Smooth muscle cell (in vitro differentiated cells): ENCODE measurements at regions not wholly inside any gene's neighbourhood (a gene's known extent, or its start where the extent isn't known, plus 50 kb on each side); places are given as distances from the start of the nearest gene placed in this dataset.

Experiments
- DNase-seq: peaks from one replicate; lab custom pipeline; 2025; ENCODE audit not compliant: unreplicated experiment; lab: John Stamatoyannopoulos, UW
- H2AFZ ChIP-seq: fragments of 200-600 bp; sonication (generic); 2 replicates; pipeline ENCODE4 v1.6.0; 2016; ENCODE audit warnings: antibody characterized with exemption, low read depth, mild to moderate bottlenecking
- H3F3A ChIP-seq: fragments of 200-600 bp; sonication (generic); 2 replicates; pipeline ENCODE4 v1.6.0; 2017; ENCODE audit warnings: antibody characterized with exemption, low read depth
- H3K27ac ChIP-seq: fragments of 200-600 bp; sonication (generic); 2 replicates; pipeline ENCODE4 v1.5.1; 2016; ENCODE audit warnings: low read depth, mild to moderate bottlenecking
- H3K27me3 ChIP-seq: fragments of 200-600 bp; sonication (generic); 2 replicates; pipeline ENCODE4 v1.6.1; 2016; ENCODE audit warnings: low read depth, mild to moderate bottlenecking
- H3K36me3 ChIP-seq: fragments of 200-600 bp; sonication (generic); 2 replicates; pipeline ENCODE4 v1.5.1; 2016; ENCODE audit warnings: low read depth
- H3K4me1 ChIP-seq: fragments of 200-600 bp; sonication (generic); 2 replicates; pipeline ENCODE4 v1.5.1; 2016; ENCODE audit warnings: low read depth
- H3K4me2 ChIP-seq: fragments of 200-600 bp; sonication (generic); 2 replicates; pipeline ENCODE4 v1.6.0; 2016; ENCODE audit warnings: mild to moderate bottlenecking
- H3K4me3 ChIP-seq: fragments of 200-600 bp; sonication (generic); 2 replicates; pipeline ENCODE4 v1.5.1; 2016; ENCODE audit warnings: mild to moderate bottlenecking
- H3K79me2 ChIP-seq: fragments of 200-600 bp; sonication (generic); 2 replicates; pipeline ENCODE4 v1.6.0; 2016; ENCODE audit warnings: low read depth, mild to moderate bottlenecking
- H3K9ac ChIP-seq: fragments of 200-600 bp; sonication (generic); 2 replicates; pipeline ENCODE4 v1.6.0; 2016; ENCODE audit warnings: low read depth
- H3K9me3 ChIP-seq: fragments of 200-600 bp; sonication (generic); replicated peaks from 2 replicates; pipeline ENCODE4 v1.5.1; 2016; ENCODE audit warnings: low read depth
- H4K20me1 ChIP-seq: fragments of 200-600 bp; sonication (generic); 2 replicates; pipeline ENCODE4 v1.6.0; 2016; ENCODE audit warnings: low read depth
- WGBS: methylation state at CpG from one replicate; pipeline ENCODE4 v1.1.7; 2016; ENCODE audit warnings: low lambda C conversion rate; 5-methylcytosine and 5-hydroxymethylcytosine counted together
- TF ChIP-seq, protein P1 (sequence below): fragments of 200-600 bp; sonication (generic); IDR thresholded peaks from 2 replicates; pipeline ENCODE4 v1.5.1; 2017; ENCODE audit warnings: borderline replicate concordance, mild to moderate bottlenecking, antibody characterized with exemption; ENCODE audit not compliant: insufficient read depth, poor library complexity, severe bottlenecking

DNA sequence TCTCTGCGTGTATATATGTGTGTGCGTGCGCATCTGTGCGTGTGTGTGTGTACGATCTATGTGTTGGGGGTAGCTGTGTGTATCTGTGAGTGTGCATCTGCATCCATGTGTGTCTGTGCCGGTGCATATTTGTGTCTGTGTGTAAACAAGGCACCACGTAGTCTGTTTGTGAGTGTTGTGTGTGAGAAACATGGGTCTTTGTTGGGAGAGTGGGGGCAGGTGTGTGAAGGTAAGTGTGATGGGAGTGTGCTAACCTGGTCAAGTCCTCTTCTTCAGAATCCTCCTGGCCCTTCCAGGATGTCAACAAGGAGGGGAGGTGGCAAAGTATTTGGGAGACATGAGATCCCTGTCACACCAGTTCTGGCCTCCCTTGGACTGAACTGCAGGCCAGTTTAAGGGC, 87.2 kb downstream of the HIF1AN start:
- peaks cover 66% of the 10 kb centered on the region for H3K27me3 ChIP-seq
- H4K20me1 ChIP-seq, result no peaks in the 10 kb centered on the region
- H3K79me2 ChIP-seq, result no peaks in the 10 kb centered on the region
- H3K9me3 ChIP-seq, result no peaks in the 10 kb centered on the region
- no peak overlapping the region for H2AFZ ChIP-seq
- no peak overlapping the region for H3K4me2 ChIP-seq
- no peak for DNase-seq
- no peak overlapping the region for H3K27ac ChIP-seq
- WGBS, result 73% methylated on average over 7 of the region's 7 CpGs
- no peaks in the 10 kb centered on the region for H3F3A ChIP-seq
- H3K4me1 ChIP-seq, result no peaks in the 10 kb centered on the region
- H3K36me3 ChIP-seq, result no peaks in the 10 kb centered on the region
- TF ChIP-seq, protein P1, sequence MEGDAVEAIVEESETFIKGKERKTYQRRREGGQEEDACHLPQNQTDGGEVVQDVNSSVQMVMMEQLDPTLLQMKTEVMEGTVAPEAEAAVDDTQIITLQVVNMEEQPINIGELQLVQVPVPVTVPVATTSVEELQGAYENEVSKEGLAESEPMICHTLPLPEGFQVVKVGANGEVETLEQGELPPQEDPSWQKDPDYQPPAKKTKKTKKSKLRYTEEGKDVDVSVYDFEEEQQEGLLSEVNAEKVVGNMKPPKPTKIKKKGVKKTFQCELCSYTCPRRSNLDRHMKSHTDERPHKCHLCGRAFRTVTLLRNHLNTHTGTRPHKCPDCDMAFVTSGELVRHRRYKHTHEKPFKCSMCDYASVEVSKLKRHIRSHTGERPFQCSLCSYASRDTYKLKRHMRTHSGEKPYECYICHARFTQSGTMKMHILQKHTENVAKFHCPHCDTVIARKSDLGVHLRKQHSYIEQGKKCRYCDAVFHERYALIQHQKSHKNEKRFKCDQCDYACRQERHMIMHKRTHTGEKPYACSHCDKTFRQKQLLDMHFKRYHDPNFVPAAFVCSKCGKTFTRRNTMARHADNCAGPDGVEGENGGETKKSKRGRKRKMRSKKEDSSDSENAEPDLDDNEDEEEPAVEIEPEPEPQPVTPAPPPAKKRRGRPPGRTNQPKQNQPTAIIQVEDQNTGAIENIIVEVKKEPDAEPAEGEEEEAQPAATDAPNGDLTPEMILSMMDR, result no peak
- no peak overlapping the region for H3K9ac ChIP-seq
- no peak overlapping the region for H3K4me3 ChIP-seq

DNA sequence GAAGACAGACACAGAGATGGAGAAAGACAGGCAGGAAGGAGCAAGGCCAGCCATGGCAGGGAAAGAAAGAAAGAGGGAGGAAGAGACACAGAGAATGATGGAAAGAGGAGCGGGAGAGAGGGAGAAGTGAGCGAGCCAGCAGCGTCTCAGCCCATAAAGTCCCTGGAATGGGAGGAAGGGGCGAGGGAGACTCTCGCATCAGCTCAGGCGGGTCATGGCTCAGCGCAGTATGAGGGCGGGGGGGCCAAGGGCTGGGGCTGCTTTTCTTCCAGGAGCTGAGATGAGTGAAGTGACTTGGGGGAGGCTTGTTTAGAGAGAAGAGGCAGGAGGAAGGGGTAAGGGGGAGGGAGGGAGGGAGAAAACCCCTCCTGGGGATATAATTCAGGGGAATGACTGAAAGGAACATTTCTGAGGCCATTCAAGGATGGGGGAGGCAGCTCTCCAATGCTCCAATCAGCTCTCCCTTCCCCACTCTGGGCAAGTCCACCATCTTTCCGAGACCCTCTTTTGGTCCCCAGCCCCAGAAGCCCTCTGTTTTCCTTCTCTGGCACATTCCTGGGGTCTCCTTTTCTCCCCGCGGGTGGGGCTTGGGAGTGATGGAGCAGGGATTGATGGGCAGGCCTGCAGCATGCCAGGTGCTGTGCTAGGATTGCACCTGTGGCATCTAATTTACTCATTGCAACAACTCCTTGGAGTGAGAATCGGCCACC, 87.9 kb downstream of the HIF1AN start:
- no peaks in the 10 kb centered on the region for H3K79me2 ChIP-seq
- no peak overlapping the region for H3K9ac ChIP-seq
- H3F3A ChIP-seq, result no peaks in the 10 kb centered on the region
- no peaks in the 10 kb centered on the region for H4K20me1 ChIP-seq
- H3K27ac ChIP-seq, result no peak overlapping the region
- TF ChIP-seq, protein P1, result no peak
- H3K36me3 ChIP-seq, result no peaks in the 10 kb centered on the region
- peaks cover 62% of the 10 kb centered on the region for H3K27me3 ChIP-seq
- DNase-seq, result no peak
- H3K4me1 ChIP-seq, result no peaks in the 10 kb centered on the region
- no peaks in the 10 kb centered on the region for H3K9me3 ChIP-seq
- H2AFZ ChIP-seq, result no peak overlapping the region
- no peak overlapping the region for H3K4me2 ChIP-seq
- 73% methylated on average over 7 of the region's 12 CpGs for WGBS
- no peak overlapping the region for H3K4me3 ChIP-seq

- H3K27me3 ChIP-seq, result peaks cover 61% of the 10 kb centered on the region
- WGBS, result 90% methylated on average over 8 of the region's 8 CpGs
- no peaks in the 10 kb centered on the region for H3K4me1 ChIP-seq
- no peak overlapping the region for H2AFZ ChIP-seq
- H3K79me2 ChIP-seq, result no peaks in the 10 kb centered on the region
- H3K27ac ChIP-seq, result no peak overlapping the region
- H3F3A ChIP-seq, result no peaks in the 10 kb centered on the region
- no peaks in the 10 kb centered on the region for H3K9me3 ChIP-seq
- no peak for DNase-seq
- no peaks in the 10 kb centered on the region for H4K20me1 ChIP-seq
- no peak overlapping the region for H3K4me2 ChIP-seq
- no peak overlapping the region for H3K4me3 ChIP-seq
- TF ChIP-seq, protein P1, result no peak
- H3K9ac ChIP-seq, result no peak overlapping the region
- no peaks in the 10 kb centered on the region for H3K36me3 ChIP-seq
Observed at GRCh38 chr10:100624298-100624697, 88.6 kb downstream of the HIF1AN start.

- Histone ChIP-seq H3K27me3 (peaks cover 46% of the 10 kb centered on the region), H3K9ac (no peak overlapping the region), H3K36me3 (no peaks in the 10 kb centered on the region), H4K20me1 (no peaks in the 10 kb centered on the region), H3K4me1 (no peaks in the 10 kb centered on the region), H3K79me2 (no peaks in the 10 kb centered on the region), H3K4me2 (no peak overlapping the region), H3K9me3 (no peaks in the 10 kb centered on the region), H3K4me3 (no peak overlapping the region), H2AFZ (no peak overlapping the region), H3F3A (no peaks in the 10 kb centered on the region), H3K27ac (no peak overlapping the region)
- 24% methylated on average over 7 of the region's 8 CpGs for WGBS
- DNase-seq, result no peak
- TF ChIP-seq, protein P1, result no peak
Observed at GRCh38 chr10:100625816-100626215, 90.1 kb downstream of the HIF1AN start.
